ENCODE measurements at regions not wholly inside any gene's neighbourhood (a gene's known extent, or its start where the extent isn't known, plus 50 kb on each side); places are given as distances from the start of the nearest gene placed in this dataset.
A peak's percentile ranks its signal among the peaks of the same experiment; 100 is the strongest.

GRCh38 chr10:3502673-3503072 is 282.3 kb downstream of the KLF6 start:
- intact Hi-C loops (cut with DNase I): no loop called here
- no peak overlapping the region for H3K4me3 ChIP-seq
- H3K27ac ChIP-seq: no peak overlapping the region
- 62% methylated on average over 6 of the region's 6 CpGs for WGBS (ENCODE audit: insufficient coverage, low coverage, low lambda C conversion rate, missing lambda C conversion rate)
- ATAC-seq (no peak), DNase-seq (no peak)
- TF ChIP-seq CTCF (IDR thresholded peaks at IDR 0.05) (no peak), POLR2A (IDR thresholded peaks at IDR 0.05) (no peak)
- no peaks in the 10 kb centered on the region for H3K27me3 ChIP-seq
- no peaks in the 10 kb centered on the region for H3K36me3 ChIP-seq
- H3K4me1 ChIP-seq: no peaks in the 10 kb centered on the region
- H3K9me3 ChIP-seq: no peaks in the 10 kb centered on the region

- no peak overlapping the region for H3K27ac ChIP-seq
- DNase-seq: no peak
- intact Hi-C loops (cut with DNase I): no loop called here
- H3K9me3 ChIP-seq: no peaks in the 10 kb centered on the region
- no peaks in the 10 kb centered on the region for H3K36me3 ChIP-seq
- TF ChIP-seq POLR2A (IDR thresholded peaks at IDR 0.05): no peak
- TF ChIP-seq CTCF (IDR thresholded peaks at IDR 0.05): no peak
- ATAC-seq: peak in 3 of 4 donors; percentile 45 to 66 (median 55)
- H3K4me3 ChIP-seq: no peak overlapping the region
- 53% methylated on average over 10 of the region's 15 CpGs for WGBS (ENCODE audit: insufficient coverage, low coverage, low lambda C conversion rate, missing lambda C conversion rate)
- H3K4me1 ChIP-seq: no peaks in the 10 kb centered on the region
- H3K27me3 ChIP-seq: no peaks in the 10 kb centered on the region
Measured at GRCh38 chr10:3500408-3500856, 284.6 kb downstream of the KLF6 start.

DNA sequence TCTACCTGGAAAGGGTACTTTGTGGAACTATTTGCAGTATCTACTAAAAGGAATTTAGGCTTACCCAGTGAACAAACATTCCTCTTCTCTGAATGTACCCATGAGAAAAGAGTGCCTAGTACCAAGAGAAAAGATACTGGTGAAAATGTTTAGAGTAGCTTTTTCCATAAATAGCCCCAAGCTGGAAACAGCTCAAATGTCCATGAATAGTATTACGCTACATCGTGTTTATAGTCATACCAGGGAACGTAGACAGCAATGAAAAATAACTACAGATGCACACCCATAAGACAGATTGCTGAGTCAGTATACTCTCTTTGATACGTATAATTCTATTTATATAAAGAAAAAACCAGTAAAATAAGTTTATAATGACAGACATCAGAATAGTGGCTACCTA is 285.9 kb downstream of the KLF6 start:
- Histone ChIP-seq H3K4me1 (no peaks in the 10 kb centered on the region), H3K36me3 (no peaks in the 10 kb centered on the region), H3K4me3 (no peak overlapping the region), H3K27ac (no peak overlapping the region), H3K27me3 (no peaks in the 10 kb centered on the region), H3K9me3 (no peaks in the 10 kb centered on the region)
- 64% methylated on average over 4 of the region's 4 CpGs for WGBS (ENCODE audit: insufficient coverage, low coverage, low lambda C conversion rate, missing lambda C conversion rate)
- intact Hi-C loops (cut with DNase I): no loop called here
- ATAC-seq (no peak), DNase-seq (no peak)
- no peak for TF ChIP-seq POLR2A (IDR thresholded peaks at IDR 0.05)
- TF ChIP-seq CTCF (IDR thresholded peaks at IDR 0.05): no peak

GRCh38 chr10:3497581-3497980 is 287.4 kb downstream of the KLF6 start:
- H3K4me3 ChIP-seq: no peak overlapping the region
- no peaks in the 10 kb centered on the region for H3K4me1 ChIP-seq
- no peak overlapping the region for H3K27ac ChIP-seq
- WGBS (ENCODE audit: insufficient coverage, low coverage, low lambda C conversion rate, missing lambda C conversion rate): 47% methylated on average over 7 of the region's 7 CpGs
- no peaks in the 10 kb centered on the region for H3K9me3 ChIP-seq
- no peak for ATAC-seq
- no peaks in the 10 kb centered on the region for H3K27me3 ChIP-seq
- TF ChIP-seq POLR2A (IDR thresholded peaks at IDR 0.05) (no peak), CTCF (IDR thresholded peaks at IDR 0.05) (no peak)
- intact Hi-C loops (cut with DNase I): no loop called here
- no peak for DNase-seq
- H3K36me3 ChIP-seq: no peaks in the 10 kb centered on the region

GRCh38 chr10:3496138-3496537 is 288.9 kb downstream of the KLF6 start:
- no peaks in the 10 kb centered on the region for H3K4me1 ChIP-seq
- H3K27ac ChIP-seq: no peak overlapping the region
- WGBS (ENCODE audit: insufficient coverage, low coverage, low lambda C conversion rate, missing lambda C conversion rate): 52% methylated on average over 5 of the region's 7 CpGs
- no peak for DNase-seq
- ATAC-seq: no peak
- H3K4me3 ChIP-seq: no peak overlapping the region
- no peaks in the 10 kb centered on the region for H3K27me3 ChIP-seq
- no peak for TF ChIP-seq CTCF (IDR thresholded peaks at IDR 0.05)
- no peak for TF ChIP-seq POLR2A (IDR thresholded peaks at IDR 0.05)
- H3K9me3 ChIP-seq: no peaks in the 10 kb centered on the region
- no peaks in the 10 kb centered on the region for H3K36me3 ChIP-seq
- intact Hi-C loops (cut with DNase I): no loop called here

Data from right lobe of liver (tissue), 6 donors.